ENCODE measurements at regions not wholly inside any gene's neighbourhood (a gene's known extent, or its start where the extent isn't known, plus 50 kb on each side); places are given as distances from the start of the nearest gene placed in this dataset.

DNA sequence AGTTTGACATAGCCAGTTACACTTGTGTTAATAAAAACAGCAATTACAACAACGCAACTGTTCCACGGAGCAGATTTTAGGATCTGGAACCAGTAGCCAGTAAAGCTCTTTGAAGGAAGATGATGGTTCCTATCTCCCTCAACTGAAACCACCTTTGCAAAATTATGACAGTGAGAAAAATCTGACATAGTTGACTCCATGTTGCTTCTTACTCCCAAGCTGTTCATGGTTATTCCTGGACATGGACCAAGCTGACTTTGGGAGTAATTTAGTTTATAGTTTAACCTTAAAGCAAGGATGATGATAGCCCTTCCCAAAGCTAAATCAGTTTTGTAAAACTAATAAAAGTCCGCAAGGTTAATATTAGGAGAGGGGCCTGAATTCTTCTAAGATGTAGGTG, 518.0 kb upstream of the ZP4 start:
- no peak for TF ChIP-seq EZH2 (IDR thresholded peaks at IDR 0.05; ENCODE audit: insufficient read depth, low read length)
- TF ChIP-seq, protein P1, sequence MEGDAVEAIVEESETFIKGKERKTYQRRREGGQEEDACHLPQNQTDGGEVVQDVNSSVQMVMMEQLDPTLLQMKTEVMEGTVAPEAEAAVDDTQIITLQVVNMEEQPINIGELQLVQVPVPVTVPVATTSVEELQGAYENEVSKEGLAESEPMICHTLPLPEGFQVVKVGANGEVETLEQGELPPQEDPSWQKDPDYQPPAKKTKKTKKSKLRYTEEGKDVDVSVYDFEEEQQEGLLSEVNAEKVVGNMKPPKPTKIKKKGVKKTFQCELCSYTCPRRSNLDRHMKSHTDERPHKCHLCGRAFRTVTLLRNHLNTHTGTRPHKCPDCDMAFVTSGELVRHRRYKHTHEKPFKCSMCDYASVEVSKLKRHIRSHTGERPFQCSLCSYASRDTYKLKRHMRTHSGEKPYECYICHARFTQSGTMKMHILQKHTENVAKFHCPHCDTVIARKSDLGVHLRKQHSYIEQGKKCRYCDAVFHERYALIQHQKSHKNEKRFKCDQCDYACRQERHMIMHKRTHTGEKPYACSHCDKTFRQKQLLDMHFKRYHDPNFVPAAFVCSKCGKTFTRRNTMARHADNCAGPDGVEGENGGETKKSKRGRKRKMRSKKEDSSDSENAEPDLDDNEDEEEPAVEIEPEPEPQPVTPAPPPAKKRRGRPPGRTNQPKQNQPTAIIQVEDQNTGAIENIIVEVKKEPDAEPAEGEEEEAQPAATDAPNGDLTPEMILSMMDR (IDR thresholded peaks at IDR 0.05; ENCODE audit: insufficient read depth, low read depth, low read length) = no peak

Data from astrocyte (in vitro differentiated cells and primary cell).